Muscle layer of duodenum (tissue), 2 donors: ENCODE measurements at regions not wholly inside any gene's neighbourhood (a gene's known extent, or its start where the extent isn't known, plus 50 kb on each side); places are given as distances from the start of the nearest gene placed in this dataset.

ENCODE experiments used
- H3K27ac ChIP-seq: one replicate; pipeline ENCODE4 v1.7.0; 2013; ENCODE audit warnings: mild to moderate bottlenecking, low read length
- H3K27me3 ChIP-seq: one replicate; pipeline ENCODE4 v1.7.0; 2013; ENCODE audit warnings: low read depth, mild to moderate bottlenecking, control low read depth, low read length
- H3K36me3 ChIP-seq, 2 donors: one replicate each; pipeline ENCODE4 v1.7.0; 2013; ENCODE audit warnings: low read length in 2 of 2, control low read depth in 1 of 2, mild to moderate bottlenecking in 1 of 2; ENCODE audit not compliant: insufficient read depth in 2 of 2, control insufficient read depth in 1 of 2
- H3K4me1 ChIP-seq, 2 donors: one replicate each; pipeline ENCODE4 v1.7.0; 2013; ENCODE audit warnings: low read length in 2 of 2, mild to moderate bottlenecking in 2 of 2, control low read depth in 1 of 2, moderate library complexity in 1 of 2; ENCODE audit not compliant: insufficient read depth in 2 of 2, control insufficient read depth in 1 of 2
- H3K4me3 ChIP-seq, 2 donors: one replicate each; pipeline ENCODE4 v1.7.0; 2013; ENCODE audit warnings: low read length in 2 of 2, low read depth in 1 of 2, mild to moderate bottlenecking in 1 of 2
- H3K9me3 ChIP-seq, 2 donors: one replicate each; pipeline ENCODE4 v1.7.0; 2013; ENCODE audit warnings: low read length in 2 of 2, control low read depth in 1 of 2, mild to moderate bottlenecking in 1 of 2; ENCODE audit not compliant: control insufficient read depth in 1 of 2
- donor health status: healthy.

- no peaks in the 10 kb centered on the region for H3K36me3 ChIP-seq
- H3K9me3 ChIP-seq = no peaks in the 10 kb centered on the region
- H3K4me1 ChIP-seq = peaks cover 14 to 25% of the 10 kb centered on the region in 2 donors
- no peak overlapping the region for H3K4me3 ChIP-seq
- no peak overlapping the region for H3K27ac ChIP-seq
- no peaks in the 10 kb centered on the region for H3K27me3 ChIP-seq
These were observed 102.3 kb upstream of the NEUROD1 start for GRCh38 chr2:181782660-181783059.

- H3K27ac ChIP-seq = no peak overlapping the region
- peaks cover 7 to 15% of the 10 kb centered on the region in 2 donors for H3K4me1 ChIP-seq
- no peak overlapping the region for H3K4me3 ChIP-seq
- no peaks in the 10 kb centered on the region for H3K36me3 ChIP-seq
- H3K9me3 ChIP-seq = no peaks in the 10 kb centered on the region
- no peaks in the 10 kb centered on the region for H3K27me3 ChIP-seq
These were observed 104.2 kb upstream of the NEUROD1 start for GRCh38 chr2:181784556-181784955.

GRCh38 chr2:181785691-181786344, 105.5 kb upstream of the NEUROD1 start:
- Histone ChIP-seq H3K4me1 (peaks cover 0 to 2% of the 10 kb centered on the region in 2 donors), H3K27ac (no peak overlapping the region), H3K36me3 (no peaks in the 10 kb centered on the region), H3K9me3 (no peaks in the 10 kb centered on the region), H3K4me3 (no peak overlapping the region), H3K27me3 (no peaks in the 10 kb centered on the region)

GRCh38 chr2:181786371-181787228, 104.9 kb upstream of the ITPRID2 start:
- no peaks in the 10 kb centered on the region for H3K27me3 ChIP-seq
- H3K27ac ChIP-seq = no peak overlapping the region

GRCh38 chr2:181787310-181788048, 104.1 kb upstream of the ITPRID2 start:
- no peaks in the 10 kb centered on the region for H3K36me3 ChIP-seq
- no peaks in the 10 kb centered on the region for H3K4me1 ChIP-seq
- H3K27ac ChIP-seq = no peak overlapping the region
- H3K9me3 ChIP-seq = no peaks in the 10 kb centered on the region
- H3K4me3 ChIP-seq = no peak overlapping the region
- no peaks in the 10 kb centered on the region for H3K27me3 ChIP-seq

More at GRCh38 chr2:181786371-181787228, 104.9 kb upstream of the ITPRID2 start:
- H3K36me3 ChIP-seq = no peaks in the 10 kb centered on the region
- no peaks in the 10 kb centered on the region for H3K4me1 ChIP-seq
- H3K9me3 ChIP-seq = no peaks in the 10 kb centered on the region
- no peak overlapping the region for H3K4me3 ChIP-seq

- peaks cover 0 to 5% of the 10 kb centered on the region in 2 donors for H3K9me3 ChIP-seq
- H3K27me3 ChIP-seq = no peaks in the 10 kb centered on the region
- H3K4me3 ChIP-seq = no peak overlapping the region
- H3K27ac ChIP-seq = no peak overlapping the region
- no peaks in the 10 kb centered on the region for H3K4me1 ChIP-seq
- no peaks in the 10 kb centered on the region for H3K36me3 ChIP-seq
These were observed 102.5 kb upstream of the ITPRID2 start for GRCh38 chr2:181788897-181789555.

GRCh38 chr2:181789827-181790448, 101.6 kb upstream of the ITPRID2 start:
- peaks cover 0 to 5% of the 10 kb centered on the region in 2 donors for H3K9me3 ChIP-seq
- H3K36me3 ChIP-seq = no peaks in the 10 kb centered on the region
- H3K4me1 ChIP-seq = no peaks in the 10 kb centered on the region
- H3K27me3 ChIP-seq = no peaks in the 10 kb centered on the region
- H3K4me3 ChIP-seq = no peak overlapping the region
- no peak overlapping the region for H3K27ac ChIP-seq

GRCh38 chr2:181790716-181791649, 100.5 kb upstream of the ITPRID2 start:
- H3K4me1 ChIP-seq = no peaks in the 10 kb centered on the region
- H3K9me3 ChIP-seq = peaks cover 0 to 5% of the 10 kb centered on the region in 2 donors
- no peak overlapping the region for H3K4me3 ChIP-seq
- no peaks in the 10 kb centered on the region for H3K36me3 ChIP-seq
- H3K27ac ChIP-seq = peak overlapping the region; percentile 1
- H3K27me3 ChIP-seq = no peaks in the 10 kb centered on the region

GRCh38 chr2:181792906-181793305, 98.6 kb upstream of the ITPRID2 start:
- H3K9me3 ChIP-seq = peaks cover 0 to 5% of the 10 kb centered on the region in 2 donors

GRCh38 chr2:181798022-181798421, 93.5 kb upstream of the ITPRID2 start:
- Histone ChIP-seq H3K27me3 (no peaks in the 10 kb centered on the region), H3K36me3 (no peaks in the 10 kb centered on the region), H3K4me3 (no peak overlapping the region), H3K4me1 (no peaks in the 10 kb centered on the region), H3K9me3 (peaks cover 0 to 3% of the 10 kb centered on the region in 2 donors), H3K27ac (no peak overlapping the region)

More at GRCh38 chr2:181792906-181793305, 98.6 kb upstream of the ITPRID2 start:
- Histone ChIP-seq H3K36me3 (no peaks in the 10 kb centered on the region), H3K27ac (no peak overlapping the region), H3K4me3 (no peak overlapping the region), H3K4me1 (no peaks in the 10 kb centered on the region), H3K27me3 (no peaks in the 10 kb centered on the region)
